NCI-H345 treated with DMSO at 0.1 percent for 48 hours (cell line): ENCODE measurements at regions not wholly inside any gene's neighbourhood (a gene's known extent, or its start where the extent isn't known, plus 50 kb on each side); places are given as distances from the start of the nearest gene placed in this dataset.
"Not testable (repeated sequence)": the region's sequence is repeated elsewhere in the genome, so short reads cannot be mapped to it uniquely, and the experiment has no call there.

Experiments
- DNase-seq: peaks from one replicate; lab custom pipeline; 2025; ENCODE audit not compliant: unreplicated experiment; lab: John Stamatoyannopoulos, UW

DNA sequence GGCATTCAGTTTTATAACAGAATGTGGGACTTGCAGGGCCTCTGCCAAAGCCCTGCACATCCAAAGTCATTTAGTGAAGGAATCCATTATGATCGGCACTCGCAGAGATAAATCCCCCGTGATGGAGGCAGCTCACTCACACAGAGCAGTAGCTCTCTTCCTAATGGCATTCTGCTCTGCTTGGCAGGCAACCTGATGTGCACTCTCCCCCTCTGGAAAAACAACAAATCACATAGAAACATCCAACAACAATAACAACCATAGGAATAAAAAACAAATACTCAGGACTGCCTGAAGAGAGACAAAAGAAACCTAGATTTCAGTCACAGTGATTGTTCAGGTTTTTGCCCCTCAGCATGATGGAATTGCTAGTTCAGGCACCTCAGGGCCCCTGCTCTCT, 59.7 kb downstream of the NAA11 start:
- no peak for DNase-seq

DNA sequence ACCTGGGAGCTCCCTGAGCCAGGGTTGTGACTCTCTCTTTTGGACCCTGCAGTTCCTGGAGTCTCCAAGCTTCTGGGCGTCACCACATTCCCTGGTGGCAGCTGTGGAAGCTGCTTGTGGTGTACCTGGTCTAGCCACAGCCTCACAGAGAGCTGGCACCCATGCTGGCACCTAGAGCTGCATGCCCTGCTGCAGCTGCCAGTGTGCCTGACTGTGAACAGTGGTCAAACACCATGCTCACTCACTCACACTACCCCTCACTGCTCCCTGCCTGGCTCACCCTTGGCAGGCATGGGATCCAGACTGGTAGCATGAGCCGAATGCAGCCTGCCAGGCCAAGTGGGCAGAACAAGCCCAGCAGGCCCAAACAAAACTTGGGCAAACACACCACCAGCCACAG, 66.6 kb downstream of the NAA11 start:
- DNase-seq: no peak

DNA sequence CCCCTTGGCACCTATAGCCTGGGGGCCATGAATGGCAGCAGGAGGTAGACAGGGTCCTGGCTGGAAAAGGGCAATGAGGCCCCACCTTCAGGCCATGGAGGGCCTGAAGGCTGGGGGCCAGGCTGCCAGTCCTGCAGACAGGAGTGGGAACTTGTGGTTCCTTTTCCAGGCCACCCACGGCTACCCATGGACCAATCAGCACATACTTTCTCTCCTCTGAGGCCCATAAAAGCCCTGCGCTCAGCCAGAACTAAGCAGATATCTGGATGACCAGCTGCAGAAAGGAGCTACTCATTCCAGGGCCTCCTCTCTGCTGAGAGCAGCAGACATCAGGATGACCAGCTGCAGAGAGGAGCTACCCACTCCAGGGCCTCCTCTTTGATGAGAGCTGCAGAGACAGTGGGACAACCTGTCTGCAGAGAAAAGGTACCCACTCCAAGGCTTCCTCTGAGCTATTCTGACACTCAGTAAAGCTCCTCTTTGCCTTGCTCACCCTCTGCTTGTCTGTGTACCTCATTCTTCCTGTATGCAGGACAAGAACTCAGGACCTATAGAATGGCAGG, 67.2 kb downstream of the NAA11 start:
- DNase-seq: no peak

DNA sequence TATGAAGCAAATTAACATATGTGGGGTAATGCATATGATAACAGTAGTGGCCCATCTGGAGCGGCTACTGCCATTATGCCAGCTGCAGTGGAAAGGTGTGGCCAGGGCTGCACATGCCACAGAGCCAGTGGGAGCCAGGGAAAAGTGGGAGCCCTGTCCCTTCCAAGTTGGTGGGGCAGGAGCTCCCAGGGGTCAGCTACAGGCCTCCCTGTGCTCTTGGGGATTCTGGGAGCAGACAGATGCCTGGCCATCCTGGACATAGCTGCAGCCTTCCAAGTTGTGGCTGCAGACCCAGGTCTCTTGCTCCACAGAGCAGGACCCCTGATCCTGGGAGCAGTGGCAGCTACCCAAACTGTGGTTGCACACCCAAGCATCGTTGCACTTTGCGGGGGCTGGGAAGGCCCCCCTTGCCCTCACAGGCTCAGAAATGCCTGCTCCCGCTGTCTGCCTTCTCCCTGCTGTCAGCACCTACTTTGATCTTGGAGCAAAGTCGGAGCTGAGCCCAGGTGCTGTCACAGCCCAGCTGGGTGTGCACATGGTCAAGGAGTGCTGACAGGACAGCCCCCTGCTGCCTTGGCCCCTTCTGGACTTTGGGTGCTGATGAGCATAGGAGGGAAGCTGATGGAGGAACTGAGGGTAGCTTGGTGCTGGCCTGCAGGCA, 67.8 kb downstream of the NAA11 start:
- no peak for DNase-seq

DNA sequence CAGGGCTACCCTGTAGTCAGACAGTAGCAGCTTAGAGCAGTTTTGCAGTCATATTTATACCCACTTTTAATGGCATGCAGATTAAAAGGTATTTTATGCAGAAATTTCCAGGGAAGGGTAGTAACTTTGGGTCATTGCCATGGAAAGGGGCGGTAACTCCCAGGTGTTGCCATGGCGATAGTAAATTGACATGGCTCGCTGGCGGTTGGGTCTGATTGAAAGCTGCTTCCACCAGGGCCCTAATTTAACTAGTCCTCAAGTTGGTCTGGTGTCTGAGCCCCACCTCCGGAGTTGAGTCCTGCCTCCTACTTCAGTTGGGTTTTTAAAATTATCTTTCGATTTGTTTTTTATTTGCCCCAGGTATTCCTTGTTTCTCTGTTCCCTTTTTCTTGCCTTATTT, 70.1 kb downstream of the NAA11 start:
- DNase-seq: no peak

DNA sequence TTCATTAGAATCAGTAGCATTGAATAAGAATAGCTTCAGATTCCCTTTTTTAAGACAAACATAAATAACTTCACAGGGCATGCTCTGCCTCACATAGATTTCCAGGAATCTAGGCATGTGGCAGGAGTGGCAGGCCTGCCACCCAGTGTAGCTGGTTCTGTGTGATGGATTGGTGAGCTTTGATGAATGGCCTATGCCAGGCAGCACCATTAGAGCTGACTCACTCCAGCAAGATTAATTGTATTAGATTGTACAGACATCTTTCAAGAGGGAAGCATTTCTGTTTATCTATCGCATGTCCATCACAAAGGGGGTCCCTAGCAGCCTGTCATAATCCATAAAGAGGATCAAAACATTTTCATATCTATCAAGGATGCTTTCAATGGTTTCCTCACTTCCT, 71.9 kb downstream of the NAA11 start:
- DNase-seq: no peak

DNA sequence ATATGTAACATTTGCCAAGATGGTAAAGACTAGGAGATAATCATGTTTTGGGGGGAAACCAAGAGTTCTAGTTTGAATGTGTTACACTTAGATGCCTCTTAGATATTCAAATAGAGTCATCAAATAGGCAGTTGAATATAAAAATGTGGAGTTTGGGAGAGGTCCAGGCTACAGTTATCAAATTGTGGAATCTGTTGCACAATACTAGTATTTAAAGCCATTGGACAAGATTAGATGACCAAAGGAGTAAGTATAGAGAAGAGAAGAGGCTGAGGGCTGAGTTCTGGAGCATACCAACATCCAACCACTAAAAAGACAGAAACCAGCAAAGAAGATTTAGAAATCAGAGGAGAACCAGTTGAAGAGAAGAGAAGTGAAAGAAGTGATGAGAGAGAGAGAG, 72.7 kb downstream of the NAA11 start:
- no peak for DNase-seq

DNA sequence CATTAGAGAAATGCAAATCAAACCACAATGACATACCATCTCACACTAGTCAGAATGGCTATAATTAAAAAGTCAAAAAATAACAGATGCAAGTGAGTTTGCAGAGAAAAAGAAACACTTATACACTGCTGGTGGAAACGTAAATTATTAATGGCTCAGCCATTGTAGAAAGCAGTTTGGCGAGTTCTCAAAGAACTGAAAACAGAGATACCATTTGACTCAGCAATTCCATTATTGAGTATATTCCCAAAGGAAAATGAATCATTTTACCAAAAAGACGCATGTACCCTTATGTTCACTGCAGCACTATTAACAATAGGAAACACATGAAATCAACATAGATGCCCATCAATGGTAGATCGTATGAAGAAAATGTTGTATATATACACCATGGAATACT, 75.0 kb downstream of the NAA11 start:
- no peak for DNase-seq

DNA sequence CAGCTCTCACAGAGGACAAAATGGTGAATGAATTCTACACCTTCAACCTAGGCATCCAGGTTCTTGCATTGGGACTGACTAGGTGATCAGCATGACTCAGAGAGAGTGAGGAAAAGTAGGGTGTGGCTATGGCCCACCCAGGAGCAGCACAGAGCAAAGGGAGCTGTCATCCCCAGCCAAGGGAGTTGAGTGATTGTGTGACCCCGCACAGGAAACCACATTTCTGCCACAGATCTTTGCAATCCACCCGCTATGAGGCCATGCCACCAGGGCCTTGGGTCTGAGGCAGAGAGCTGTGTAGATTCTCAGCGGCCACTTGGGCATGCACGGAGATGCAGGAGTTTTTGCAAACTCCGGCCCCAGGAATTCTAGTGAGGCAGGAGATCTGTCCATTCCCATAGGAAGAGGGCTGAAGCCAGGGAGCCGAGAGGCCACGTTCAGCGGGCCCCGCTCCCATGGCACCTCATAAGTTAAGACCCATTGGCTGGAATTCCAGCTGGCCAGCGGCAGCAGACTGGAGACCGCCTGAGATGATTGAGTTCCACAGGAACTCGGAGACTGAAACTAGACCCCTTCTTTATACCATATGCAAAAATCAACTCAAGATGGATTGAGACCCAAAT, 75.9 kb downstream of the NAA11 start:
- DNase-seq: no peak

DNA sequence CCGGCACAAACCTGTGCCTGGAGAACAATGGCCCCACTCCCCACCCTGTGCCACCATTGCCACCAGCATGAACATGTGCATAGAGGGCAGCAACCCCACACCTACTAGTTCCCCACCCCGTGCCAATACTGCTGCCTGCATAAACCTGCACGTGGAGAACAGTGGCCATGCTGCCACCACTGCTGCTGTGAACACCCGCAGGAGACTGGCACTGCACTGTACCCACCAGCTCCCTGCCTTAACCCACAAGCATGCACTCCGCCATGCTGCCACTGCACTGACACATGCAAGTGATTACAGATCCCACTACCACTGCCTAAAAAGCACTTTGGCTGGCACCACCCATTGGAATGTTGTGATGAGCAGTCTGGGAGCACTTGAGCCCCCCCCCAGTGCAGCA, 77.3 kb downstream of the NAA11 start:
- no peak for DNase-seq

DNA sequence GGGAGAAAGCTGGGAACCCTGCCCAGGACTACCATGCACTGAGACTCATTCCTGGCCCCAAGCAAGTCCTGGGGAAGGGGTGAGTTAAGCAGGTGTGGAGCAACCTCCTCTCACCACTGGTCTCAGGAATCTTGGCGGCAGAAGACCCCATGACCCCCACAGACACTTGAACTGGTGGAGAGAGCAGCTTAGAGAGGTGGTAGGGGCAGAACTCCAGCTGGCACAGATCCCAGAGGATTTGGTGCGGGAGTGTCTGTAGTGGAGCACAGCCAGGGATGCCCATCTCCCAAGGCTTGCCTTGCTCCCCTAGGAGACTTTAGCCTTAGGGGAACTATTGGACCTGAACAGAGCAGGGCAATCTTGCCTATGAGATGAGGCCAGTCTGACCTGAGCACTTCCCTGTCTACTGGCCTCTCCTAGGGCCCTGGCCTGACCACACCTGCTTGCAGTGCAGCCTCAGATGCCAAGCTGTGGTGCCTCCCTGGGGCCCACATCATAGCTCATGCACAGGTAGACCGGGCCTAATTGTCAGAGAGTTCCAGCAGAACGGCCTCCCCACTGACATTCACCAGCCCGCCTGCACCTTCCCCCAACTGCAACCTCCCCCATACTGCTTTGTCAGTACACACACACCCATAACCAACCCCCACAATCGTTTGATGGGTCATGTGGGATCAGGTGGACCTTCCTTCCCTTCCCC, 78.0 kb downstream of the NAA11 start:
- no peak for DNase-seq

DNA sequence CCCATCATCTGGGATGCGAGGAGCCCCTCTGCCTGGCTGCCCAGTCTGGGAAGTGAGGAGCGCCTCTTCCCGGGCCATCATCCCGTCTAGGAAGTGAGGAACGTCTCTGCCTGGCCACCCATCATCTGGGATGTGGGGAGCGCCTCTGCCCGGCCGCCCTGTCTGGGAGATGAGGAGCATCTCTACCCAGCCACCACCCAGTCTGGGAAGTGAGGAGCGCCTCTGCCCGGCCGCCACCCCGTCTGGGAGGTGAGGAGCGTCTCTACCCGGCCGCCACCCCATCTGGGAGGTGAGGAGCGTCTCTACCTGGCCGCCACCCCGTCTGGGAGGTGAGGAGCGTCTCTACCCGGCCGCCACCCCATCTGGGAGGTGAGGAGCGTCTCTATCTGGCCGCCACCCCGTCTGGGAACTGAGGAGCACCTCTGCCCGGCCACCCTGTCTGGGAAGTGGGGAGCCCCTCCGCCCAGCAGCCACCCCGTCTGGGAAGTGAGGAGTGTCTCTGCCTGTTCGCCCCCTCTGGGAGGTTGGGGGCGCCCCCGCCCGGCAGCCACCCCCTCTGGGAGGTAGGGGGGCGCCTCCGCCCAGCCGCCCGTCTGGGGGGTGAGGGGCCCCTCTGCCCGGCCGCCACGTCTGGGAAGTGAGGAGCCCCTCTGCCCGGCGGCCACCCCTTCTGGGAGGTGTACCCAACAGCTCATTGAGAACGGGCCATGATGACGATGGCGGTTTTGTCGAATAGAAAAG, 80.5 kb downstream of the NAA11 start:
- not testable (repeated sequence) for DNase-seq

DNA sequence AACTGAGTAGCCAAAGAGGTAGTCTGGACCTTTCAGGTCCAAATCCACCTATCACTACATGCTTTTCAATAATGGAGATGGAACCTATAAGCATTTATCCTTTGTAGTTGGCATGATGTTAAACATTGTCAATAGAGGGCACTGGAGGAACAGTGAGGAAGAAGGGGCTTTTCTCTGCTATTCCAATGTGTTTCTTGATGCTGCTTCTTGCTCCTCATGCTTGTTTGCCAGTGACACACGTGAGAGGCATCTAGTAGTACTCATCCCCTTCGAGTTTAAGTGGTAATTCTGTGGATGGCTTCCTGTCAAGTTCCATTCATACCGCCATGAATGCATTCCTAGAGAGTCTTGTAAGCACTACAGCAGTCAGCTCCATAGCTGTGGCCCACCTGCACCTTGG, 84.0 kb downstream of the NAA11 start:
- DNase-seq: no peak

DNA sequence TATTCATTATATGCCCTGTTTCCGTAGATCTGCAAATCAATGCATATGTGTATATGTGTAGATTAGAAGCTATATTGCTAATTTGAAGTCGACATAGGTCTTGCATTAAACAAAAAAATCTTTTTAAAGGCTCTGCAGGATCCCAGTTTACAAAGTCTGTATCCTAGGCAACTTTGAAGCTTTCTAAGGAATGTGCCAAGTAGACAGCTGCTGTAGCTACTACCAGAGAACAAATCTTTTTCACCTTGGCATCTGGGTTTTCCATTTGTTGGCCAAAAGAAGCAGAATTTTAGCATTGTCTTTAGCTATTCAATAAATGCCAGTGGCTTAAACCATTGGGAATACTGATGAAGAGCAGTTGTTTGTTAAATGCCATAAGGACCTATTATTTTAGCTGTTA, 88.0 kb downstream of the NAA11 start:
- DNase-seq: no peak

DNA sequence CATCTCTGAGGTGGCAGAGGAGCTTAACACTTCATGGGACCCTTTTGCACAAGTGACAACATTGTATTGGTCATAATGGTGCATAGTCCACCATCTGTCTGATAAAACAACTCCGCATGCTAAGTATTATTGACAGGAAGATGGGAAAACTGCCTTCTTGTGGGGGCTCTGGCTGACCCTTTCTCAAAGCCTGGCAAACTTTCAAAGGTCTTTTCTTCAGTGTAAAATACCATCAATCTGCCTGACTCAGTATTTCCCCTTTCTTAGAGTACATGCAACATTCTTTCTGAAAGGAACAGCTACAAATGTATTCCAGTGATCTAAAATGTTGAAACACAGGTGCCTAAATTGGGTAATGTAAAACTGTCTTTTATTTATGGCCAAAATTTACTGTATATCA, 89.1 kb downstream of the NAA11 start:
- DNase-seq: no peak

DNA sequence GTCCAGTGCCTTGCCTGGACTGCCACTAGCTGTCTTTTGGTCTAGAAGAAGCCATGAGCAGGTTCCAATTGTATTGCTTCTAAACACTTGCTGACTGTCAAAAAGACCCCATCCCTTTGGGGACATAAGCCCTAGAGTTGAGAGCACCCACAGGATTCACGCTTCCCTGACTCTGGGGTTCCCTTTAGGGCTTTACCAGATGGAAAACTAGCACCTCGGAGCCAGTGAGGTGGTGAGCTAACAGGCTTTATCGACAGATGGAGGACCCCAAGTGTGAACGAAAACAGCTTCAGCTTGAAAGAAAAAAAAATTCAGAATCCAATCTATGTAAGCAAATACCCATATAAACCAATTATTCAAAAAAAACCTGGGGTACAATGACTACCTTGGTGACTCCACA, 90.8 kb downstream of the NAA11 start:
- no peak for DNase-seq

DNA sequence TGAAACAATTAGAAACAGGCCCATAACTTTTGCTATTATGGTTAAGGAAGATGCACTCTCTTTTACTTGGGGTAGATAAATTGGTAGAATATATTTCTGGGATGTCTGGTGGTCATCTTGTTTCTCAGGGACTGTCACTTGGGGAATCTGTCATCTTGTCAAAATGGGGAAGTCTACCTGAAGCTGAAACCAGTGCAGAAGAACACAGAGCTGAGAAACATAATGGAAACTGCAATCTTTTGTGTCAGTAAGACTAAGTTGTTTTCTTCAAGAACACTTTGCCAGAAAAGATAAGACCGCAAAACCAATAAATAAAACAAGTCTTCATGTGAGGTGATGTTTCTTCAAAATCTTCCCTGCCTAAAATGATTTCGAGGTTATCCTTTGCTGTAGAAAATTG, 92.0 kb downstream of the NAA11 start:
- DNase-seq: no peak

DNA sequence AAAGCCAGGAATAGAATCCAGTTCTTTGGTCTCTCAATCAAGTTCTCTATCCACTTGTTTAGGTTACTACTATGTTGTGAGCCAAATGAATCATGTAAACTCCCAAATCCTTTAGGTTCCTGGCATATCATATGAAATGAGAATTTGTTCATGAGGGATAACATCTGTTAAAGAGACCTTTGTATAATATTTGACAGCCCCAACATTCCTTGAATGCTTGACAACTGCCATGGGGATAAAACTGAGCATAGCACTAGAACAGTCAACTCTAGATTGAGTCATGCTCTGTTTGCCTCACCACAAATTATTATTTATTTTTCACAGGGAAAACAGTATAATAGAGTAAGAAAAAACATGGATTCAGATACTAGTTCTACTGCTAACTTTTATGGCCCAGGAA, 93.3 kb downstream of the NAA11 start:
- no peak for DNase-seq

DNA sequence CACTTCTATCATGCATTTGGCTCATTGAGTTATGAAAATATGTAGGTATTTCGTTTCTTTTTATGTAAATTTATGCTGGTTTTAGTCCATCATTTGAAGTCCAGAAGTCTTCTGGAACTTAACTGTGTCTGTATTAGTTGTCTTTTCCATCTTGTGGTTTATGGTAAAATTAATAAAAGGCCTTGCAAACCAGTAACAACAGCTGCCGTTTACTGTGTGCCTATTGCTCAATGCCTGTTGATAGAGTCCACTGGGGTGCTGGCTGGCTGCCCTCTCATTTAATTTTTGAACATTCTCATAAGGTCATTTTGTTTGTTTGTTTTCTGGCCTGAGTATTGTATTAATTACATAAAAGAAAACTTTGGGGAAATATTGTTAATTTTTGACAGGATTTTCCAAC, 98.0 kb downstream of the NAA11 start:
- no peak for DNase-seq

DNA sequence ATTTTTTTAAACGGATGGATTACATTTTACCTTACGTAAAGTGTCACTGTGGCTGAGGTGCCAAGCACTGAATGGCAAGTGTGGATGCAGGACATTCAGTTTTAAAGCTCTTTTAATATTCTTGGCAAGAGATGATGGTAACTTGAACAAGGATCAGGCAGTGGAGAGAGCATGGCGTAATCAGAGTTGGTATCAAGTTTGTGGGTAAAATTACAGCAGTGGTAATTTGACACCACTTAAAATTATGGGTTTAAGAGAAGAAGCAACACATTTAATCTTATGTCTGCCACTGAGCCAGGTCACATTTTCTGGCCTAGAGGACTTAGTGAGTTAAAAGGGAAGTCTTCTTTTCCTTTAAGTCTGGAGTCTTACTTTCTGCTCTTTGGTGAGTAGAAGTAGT, 100.5 kb downstream of the NAA11 start:
- no peak for DNase-seq

DNA sequence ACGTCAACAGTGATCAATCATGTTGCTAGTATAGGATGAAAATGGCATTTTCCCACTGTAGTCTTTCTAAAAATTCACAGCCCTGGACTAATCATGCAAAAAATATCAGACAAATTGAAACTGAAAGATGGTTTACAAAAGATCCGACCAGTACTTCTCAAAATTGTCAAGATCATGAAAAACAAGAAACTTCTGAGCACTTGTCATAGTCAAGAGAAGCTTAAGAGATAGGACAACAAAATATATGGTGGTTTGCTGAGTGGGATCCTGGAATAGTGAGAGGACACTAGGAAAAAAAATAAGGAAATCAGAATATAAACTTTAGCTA, 101.1 kb downstream of the NAA11 start:
- DNase-seq: no peak
